ENCODE measurements at regions not wholly inside any gene's neighbourhood (a gene's known extent, or its start where the extent isn't known, plus 50 kb on each side); places are given as distances from the start of the nearest gene placed in this dataset.
A peak's percentile ranks its signal among the peaks of the same experiment; 100 is the strongest.

GRCh38 chr9:129317179-129318011 is 139.3 kb upstream of the IER5L start:
- Histone ChIP-seq H3K4me3 (ENCODE audit: insufficient read depth, low read depth, low read length) (no peak overlapping the region), H3K56ac (ENCODE audit: extremely low read depth, insufficient read depth, low read length) (no peak overlapping the region), H2AFZ (replicated peaks; ENCODE audit: low read length, poor library complexity) (peak overlapping the region; percentile 87), H3K18ac (ENCODE audit: low read depth, low read length) (peak overlapping the region; percentile 52; the same call in 1 of the 2 replicates), H2BK15ac (ENCODE audit: low read depth, low read length) (peak overlapping the region; percentile 62; the same call in 1 of the 3 replicates), H2BK20ac (ENCODE audit: low read depth, low read length) (peak overlapping the region; percentile 62; the same call in 1 of the 2 replicates), H3K4me1 (ENCODE audit: control insufficient read depth, insufficient read depth, low read length) (peaks cover 29% of the 10 kb centered on the region), H3K27ac (ENCODE audit: insufficient read depth, low read length) (peak overlapping the region; percentile 26; the same call in 1 of the 2 replicates), H4K91ac (ENCODE audit: insufficient read depth, low read depth, low read length) (peak overlapping the region; percentile 71; the same call in 1 of the 2 replicates), H4K8ac (ENCODE audit: low read depth in 2 of 2, low read length in 2 of 2) (peak overlapping the region; percentile 36 to 92; a peak in 3 of 4 replicates), H2AK5ac (ENCODE audit: low read depth, low read length) (peak overlapping the region; percentile 80), H2BK120ac (ENCODE audit: low read depth, low read length) (peak overlapping the region; percentile 69; the same call in 1 of the 2 replicates), H3K4me2 (ENCODE audit: low read depth, low read length) (no peak overlapping the region), H3K36me3 (ENCODE audit: control insufficient read depth, insufficient read depth, low read length) (no peaks in the 10 kb centered on the region), H3K9ac (ENCODE audit: low read depth, low read length) (no peak overlapping the region), H2BK5ac (ENCODE audit: low read depth, low read length, poor library complexity, severe bottlenecking) (no peak overlapping the region), H3K79me1 (ENCODE audit: low read depth in 1 of 2, low read length in 2 of 2) (no peaks in the 10 kb centered on the region), H3K27me3 (ENCODE audit: control insufficient read depth, insufficient read depth, low read length) (no peaks in the 10 kb centered on the region), H4K5ac (ENCODE audit: low read depth, low read length) (peak overlapping the region; percentile 30; the same call in 1 of the 2 replicates), H3K23ac (ENCODE audit: low read depth, low read length) (no peak overlapping the region), H2AK9ac (replicated peaks; ENCODE audit: low read depth, low read length, poor library complexity) (peak overlapping the region; percentile 86), H3K9me1 (ENCODE audit: insufficient read depth, low read length) (0 out of 2 replicates have a peak, but pooled peaks cover 15% of the 10 kb centered on the region), H3K14ac (replicated peaks; ENCODE audit: low read depth, low read length) (peak overlapping the region; percentile 78), H3K4ac (ENCODE audit: low read depth, low read length) (peak overlapping the region; percentile 87), H3K9me3 (ENCODE audit: control insufficient read depth, insufficient read depth, low read length) (no peaks in the 10 kb centered on the region), H4K20me1 (ENCODE audit: insufficient read depth, low read length) (no peaks in the 10 kb centered on the region)
- DNase-seq (peak; percentile 45), ATAC-seq (ENCODE audit: low read depth) (peak; percentile 25; the same call in 1 of the 2 replicates)
- dilution Hi-C loops (cut with HindIII; ENCODE audit: low sequenced_read_pairs, unreplicated experiment) (no loop called here), in situ Hi-C loops (cut with MboI; ENCODE audit: low sequenced_read_pairs) (no loop called here), intact Hi-C loops (cut with micrococcal nuclease) (loop anchor here (5.0 kb wide), 1 partner anchor 140 kb away; the partner anchor contains the start of gene IER5L)
- ChIA-PET POLR2A (ENCODE audit: unreplicated experiment) (no interaction called here), CTCF (interaction anchor here (0.7 kb wide), 1 partner anchor 143 kb away, joined by 3 read pairs; no protein-coding TSS in a partner anchor)
- BruUV-seq (replicated peaks): no TSS peak
- TF ChIP-seq CHD1 (IDR thresholded peaks at IDR 0.05; ENCODE audit: low read depth, low read length) (no peak), CEBPB (IDR thresholded peaks at IDR 0.05; ENCODE audit: low read depth, low read length) (no peak), BHLHE40 (IDR thresholded peaks at IDR 0.05; ENCODE audit: low read depth, low read length) (no peak)
- TF ChIP-seq, protein P1, sequence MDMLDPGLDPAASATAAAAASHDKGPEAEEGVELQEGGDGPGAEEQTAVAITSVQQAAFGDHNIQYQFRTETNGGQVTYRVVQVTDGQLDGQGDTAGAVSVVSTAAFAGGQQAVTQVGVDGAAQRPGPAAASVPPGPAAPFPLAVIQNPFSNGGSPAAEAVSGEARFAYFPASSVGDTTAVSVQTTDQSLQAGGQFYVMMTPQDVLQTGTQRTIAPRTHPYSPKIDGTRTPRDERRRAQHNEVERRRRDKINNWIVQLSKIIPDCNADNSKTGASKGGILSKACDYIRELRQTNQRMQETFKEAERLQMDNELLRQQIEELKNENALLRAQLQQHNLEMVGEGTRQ (IDR thresholded peaks at IDR 0.05; ENCODE audit: low read depth, low read length): peak; percentile 90
- TF ChIP-seq, protein P2, sequence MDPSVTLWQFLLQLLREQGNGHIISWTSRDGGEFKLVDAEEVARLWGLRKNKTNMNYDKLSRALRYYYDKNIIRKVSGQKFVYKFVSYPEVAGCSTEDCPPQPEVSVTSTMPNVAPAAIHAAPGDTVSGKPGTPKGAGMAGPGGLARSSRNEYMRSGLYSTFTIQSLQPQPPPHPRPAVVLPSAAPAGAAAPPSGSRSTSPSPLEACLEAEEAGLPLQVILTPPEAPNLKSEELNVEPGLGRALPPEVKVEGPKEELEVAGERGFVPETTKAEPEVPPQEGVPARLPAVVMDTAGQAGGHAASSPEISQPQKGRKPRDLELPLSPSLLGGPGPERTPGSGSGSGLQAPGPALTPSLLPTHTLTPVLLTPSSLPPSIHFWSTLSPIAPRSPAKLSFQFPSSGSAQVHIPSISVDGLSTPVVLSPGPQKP (IDR thresholded peaks at IDR 0.05; ENCODE audit: borderline replicate concordance, low read depth, low read length): no peak
- 20% methylated on average over 1 of the region's 13 CpGs; no CpG with 5 or more reads in 1 of the 2 experiments for WGBS, 2 experiments (ENCODE audit: extremely low coverage in 2 of 2, insufficient read length in 1 of 2)
